Astrocyte (in vitro differentiated cells and primary cell): ENCODE measurements at regions not wholly inside any gene's neighbourhood (a gene's known extent, or its start where the extent isn't known, plus 50 kb on each side); places are given as distances from the start of the nearest gene placed in this dataset.

ENCODE experiments used
- DNase-seq: peaks from one replicate; pipeline ENCODE4 v3.0.0-alpha.2; 2010; ENCODE audit warnings: low read depth
- FAIRE-seq: peaks from 2 replicates; lab custom pipeline; 2011; peaks lifted over from hg19 to GRCh38; lab: Jason Lieb, UNC
- H2AFZ ChIP-seq: 2 replicates; pipeline ENCODE4 v1.6.0; 2012; ENCODE audit warnings: low read depth, low read length, inconsistent platforms
- H3K27ac ChIP-seq: 2 replicates; pipeline ENCODE4 v1.5.1; 2011; ENCODE audit warnings: low read depth, low read length, inconsistent platforms
- H3K27me3 ChIP-seq: 2 replicates; pipeline ENCODE4 v1.6.0; 2011; ENCODE audit warnings: low read length, inconsistent platforms; ENCODE audit not compliant: insufficient read depth
- H3K36me3 ChIP-seq: 2 replicates; pipeline ENCODE4 v1.5.1; 2011; ENCODE audit warnings: low read length, inconsistent platforms; ENCODE audit not compliant: insufficient read depth
- H3K4me1 ChIP-seq: 2 replicates; pipeline ENCODE4 v1.5.1; 2011; ENCODE audit warnings: low read length, inconsistent platforms; ENCODE audit not compliant: insufficient read depth
- H3K4me2 ChIP-seq: 2 replicates; pipeline ENCODE4 v1.6.0; 2012; ENCODE audit warnings: low read length, inconsistent platforms
- H3K4me3 ChIP-seq: 2 replicates; pipeline ENCODE4 v1.5.1; 2011; ENCODE audit warnings: low read depth, mild to moderate bottlenecking, low read length, inconsistent platforms; ENCODE audit not compliant: insufficient read depth
- H3K79me2 ChIP-seq: 2 replicates; pipeline ENCODE4 v1.6.0; 2012; ENCODE audit warnings: mild to moderate bottlenecking, low read length, inconsistent platforms; ENCODE audit not compliant: insufficient read depth
- H3K9ac ChIP-seq: 2 replicates; pipeline ENCODE4 v1.6.0; 2012; ENCODE audit warnings: mild to moderate bottlenecking, low read length, inconsistent platforms
- H3K9me3 ChIP-seq: 2 replicates; pipeline ENCODE4 v1.5.1; 2012; ENCODE audit warnings: low read depth, mild to moderate bottlenecking, low read length, inconsistent platforms; ENCODE audit not compliant: insufficient read depth
- H4K20me1 ChIP-seq: 2 replicates; pipeline ENCODE4 v1.6.0; 2012; ENCODE audit warnings: low read length, inconsistent platforms; ENCODE audit not compliant: insufficient read depth
- H3K27ac Mint-ChIP-seq: one replicate; pipeline ENCODE4 v1.8.0; 2021; ENCODE audit warnings: mild to moderate bottlenecking, mixed read lengths; ENCODE audit not compliant: unreplicated experiment
- H3K27me3 Mint-ChIP-seq: one replicate; pipeline ENCODE4 v1.8.0; 2021; ENCODE audit warnings: low read depth, mixed read lengths; ENCODE audit not compliant: unreplicated experiment
- H3K36me3 Mint-ChIP-seq: one replicate; pipeline ENCODE4 v1.8.0; 2021; ENCODE audit warnings: low read depth, mixed read lengths; ENCODE audit not compliant: unreplicated experiment
- H3K4me1 Mint-ChIP-seq: one replicate; pipeline ENCODE4 v1.8.0; 2021; ENCODE audit warnings: low read depth, mixed read lengths; ENCODE audit not compliant: unreplicated experiment
- H3K4me3 Mint-ChIP-seq: one replicate; pipeline ENCODE4 v1.8.0; 2021; ENCODE audit warnings: mild to moderate bottlenecking, moderate library complexity, mixed read lengths; ENCODE audit not compliant: unreplicated experiment
- H3K9me3 Mint-ChIP-seq: one replicate; pipeline ENCODE4 v1.8.0; 2021; ENCODE audit warnings: mild to moderate bottlenecking, mixed read lengths; ENCODE audit not compliant: unreplicated experiment
- CTCF ChIP-seq: IDR thresholded peaks from 2 replicates; pipeline ENCODE4 v1.5.1; 2011; ENCODE audit warnings: low read depth, mild to moderate bottlenecking, inconsistent platforms, low read length, moderate library complexity; ENCODE audit not compliant: insufficient read depth
- EZH2 ChIP-seq: IDR thresholded peaks from 2 replicates; pipeline ENCODE4 v1.6.1; 2012; ENCODE audit warnings: mild to moderate bottlenecking, low read length, inconsistent platforms; ENCODE audit not compliant: insufficient read depth

DNA sequence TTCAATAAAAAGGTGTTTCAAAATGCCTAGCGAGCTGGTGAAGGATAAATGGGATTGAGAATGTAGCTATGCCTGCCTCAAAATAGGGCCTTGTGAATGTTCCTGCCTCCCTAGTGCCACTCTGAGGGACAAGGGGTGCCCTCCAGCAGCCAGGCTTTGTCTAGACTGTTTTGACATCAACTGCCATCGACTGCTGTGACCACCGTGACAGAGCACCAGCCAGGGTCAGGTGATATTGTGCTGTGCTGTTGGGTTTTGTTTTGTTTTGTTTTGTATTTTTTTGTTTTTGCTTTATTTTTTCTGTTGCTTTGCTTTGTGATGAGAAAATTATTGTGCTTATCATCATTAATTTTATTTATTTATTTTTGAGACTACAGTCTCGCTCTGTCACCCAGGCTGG lies 144.8 kb downstream of the SMAD6 start:
- DNase-seq (no peak), FAIRE-seq (no peak)
- Mint-ChIP-seq H3K27me3 (peaks cover 10% of the 10 kb centered on the region), H3K36me3 (peaks cover 6% of the 10 kb centered on the region), H3K4me3 (no peak overlapping the region), H3K27ac (peak overlapping the region; percentile 7), H3K9me3 (no peaks in the 10 kb centered on the region), H3K4me1 (peaks cover 22% of the 10 kb centered on the region)
- no peaks in the 10 kb centered on the region for H3K36me3 ChIP-seq
- no peaks in the 10 kb centered on the region for H3K9me3 ChIP-seq
- no peak overlapping the region for H3K4me2 ChIP-seq
- H2AFZ ChIP-seq, result no peak overlapping the region
- peaks cover 21% of the 10 kb centered on the region for H3K4me1 ChIP-seq
- H3K27ac ChIP-seq, result no peak overlapping the region
- peaks cover 39% of the 10 kb centered on the region for H3K79me2 ChIP-seq
- H3K27me3 ChIP-seq, result no peaks in the 10 kb centered on the region
- no peak overlapping the region for H3K4me3 ChIP-seq
- no peak overlapping the region for H3K9ac ChIP-seq
- H4K20me1 ChIP-seq, result no peaks in the 10 kb centered on the region
- TF ChIP-seq CTCF (no peak), EZH2 (no peak)

GRCh38 chr15:66847565-66847991 lies 145.5 kb downstream of the SMAD6 start:
- H3K9ac ChIP-seq, result no peak overlapping the region
- no peak overlapping the region for H3K4me2 ChIP-seq
- H3K27ac ChIP-seq, result no peak overlapping the region
- H3K36me3 ChIP-seq, result no peaks in the 10 kb centered on the region
- peaks cover 17% of the 10 kb centered on the region for H3K4me1 ChIP-seq
- no peak for TF ChIP-seq EZH2
- no peak for TF ChIP-seq CTCF
- no peak overlapping the region for H3K4me3 ChIP-seq
- H3K27me3 ChIP-seq, result no peaks in the 10 kb centered on the region
- Mint-ChIP-seq H3K4me3 (no peak overlapping the region), H3K4me1 (peaks cover 22% of the 10 kb centered on the region), H3K27ac (no peak overlapping the region), H3K9me3 (no peaks in the 10 kb centered on the region), H3K27me3 (peaks cover 10% of the 10 kb centered on the region), H3K36me3 (peaks cover 6% of the 10 kb centered on the region)
- H2AFZ ChIP-seq, result no peak overlapping the region
- H3K79me2 ChIP-seq, result peaks cover 39% of the 10 kb centered on the region
- H3K9me3 ChIP-seq, result no peaks in the 10 kb centered on the region
- DNase-seq (no peak), FAIRE-seq (no peak)
- H4K20me1 ChIP-seq, result no peaks in the 10 kb centered on the region

DNA sequence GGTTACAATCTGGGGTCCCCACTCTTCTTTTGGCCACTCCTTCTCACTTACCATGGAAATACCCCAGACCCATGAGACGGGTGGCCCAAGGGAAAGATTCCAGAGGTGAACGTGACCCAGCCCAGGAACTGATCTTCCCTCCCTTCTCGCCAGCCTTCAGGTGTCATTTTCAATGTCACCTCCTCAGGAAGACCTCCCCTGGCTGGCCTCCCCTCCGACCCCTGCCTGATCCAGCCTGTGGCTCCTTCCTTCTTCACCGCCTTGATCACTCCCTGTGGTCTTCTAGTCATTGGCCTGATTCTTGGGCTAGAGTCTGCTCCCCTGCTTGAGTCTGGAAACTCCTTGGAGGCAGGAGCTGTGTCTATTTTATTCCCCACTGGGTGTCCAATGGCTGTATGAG lies 146.1 kb downstream of the SMAD6 start:
- peaks cover 19% of the 10 kb centered on the region for H3K4me1 Mint-ChIP-seq
- peaks cover 12% of the 10 kb centered on the region for H3K27me3 Mint-ChIP-seq
- DNase-seq, result no peak
- H3K4me1 ChIP-seq, result peaks cover 14% of the 10 kb centered on the region
- H4K20me1 ChIP-seq, result no peaks in the 10 kb centered on the region
- no peaks in the 10 kb centered on the region for H3K9me3 Mint-ChIP-seq
- H3K4me2 ChIP-seq, result no peak overlapping the region
- peaks cover 38% of the 10 kb centered on the region for H3K79me2 ChIP-seq
- H3K4me3 ChIP-seq, result no peak overlapping the region
- no peak overlapping the region for H3K27ac Mint-ChIP-seq
- no peak for FAIRE-seq
- H3K36me3 ChIP-seq, result no peaks in the 10 kb centered on the region
- peaks cover 6% of the 10 kb centered on the region for H3K36me3 Mint-ChIP-seq
- no peaks in the 10 kb centered on the region for H3K27me3 ChIP-seq
- H3K9me3 ChIP-seq, result no peaks in the 10 kb centered on the region
- H2AFZ ChIP-seq, result no peak overlapping the region
- TF ChIP-seq CTCF (no peak), EZH2 (no peak)
- H3K4me3 Mint-ChIP-seq, result no peak overlapping the region
- H3K27ac ChIP-seq, result no peak overlapping the region
- no peak overlapping the region for H3K9ac ChIP-seq
